Choroid plexus epithelial cell (primary cell): ENCODE measurements at regions not wholly inside any gene's neighbourhood (a gene's known extent, or its start where the extent isn't known, plus 50 kb on each side); places are given as distances from the start of the nearest gene placed in this dataset.
A peak's percentile ranks its signal among the peaks of the same experiment; 100 is the strongest.

ENCODE experiments used
- DNase-seq: peaks from one replicate; pipeline ENCODE4 v3.0.0-alpha.2; 2010; ENCODE audit warnings: low read depth
- H3K4me3 ChIP-seq: 2 replicates; pipeline ENCODE4 v1.5.1; 2011; ENCODE audit warnings: low read depth, mild to moderate bottlenecking, control low read depth, low read length, moderate library complexity
- CTCF ChIP-seq: conservative IDR thresholded peaks from 2 replicates; pipeline ENCODE4 v1.5.1; 2011; ENCODE audit warnings: low read depth, mild to moderate bottlenecking, control low read depth, inconsistent platforms, low read length, moderate library complexity

GRCh38 chr14:29503903-29504302 lies 423.7 kb downstream of the PRKD1 start:
- H3K4me3 ChIP-seq, result no peak overlapping the region
- TF ChIP-seq CTCF, result no peak
- DNase-seq, result no peak

DNA sequence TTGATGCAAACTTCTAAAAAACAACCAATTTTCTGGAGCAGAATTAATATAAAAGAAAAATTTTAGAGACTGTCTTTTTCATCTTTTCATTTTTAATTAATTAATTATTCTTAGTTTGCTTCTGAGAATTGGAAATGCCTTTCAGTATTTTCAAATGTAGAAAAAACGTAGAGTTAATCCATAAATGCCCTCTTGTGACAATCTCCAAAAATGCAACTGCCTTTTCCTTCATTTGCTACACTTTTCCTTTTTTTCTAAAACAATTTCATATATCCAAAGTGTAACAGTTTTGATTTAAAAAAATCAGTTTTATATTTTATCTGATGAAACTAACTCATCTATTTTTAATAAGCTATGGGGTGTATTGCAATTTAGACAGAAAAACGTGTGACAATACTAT lies 409.3 kb downstream of the PRKD1 start:
- peak; percentile 54 for DNase-seq
- peak; percentile 57 for TF ChIP-seq CTCF
- H3K4me3 ChIP-seq, result no peak overlapping the region

GRCh38 chr14:29521526-29522137 lies 406.0 kb downstream of the PRKD1 start:
- DNase-seq, result peak; percentile 29
- TF ChIP-seq CTCF, result peak; percentile 60
- no peak overlapping the region for H3K4me3 ChIP-seq
